ENCODE measurements at regions not wholly inside any gene's neighbourhood (a gene's known extent, or its start where the extent isn't known, plus 50 kb on each side); places are given as distances from the start of the nearest gene placed in this dataset.

DNA sequence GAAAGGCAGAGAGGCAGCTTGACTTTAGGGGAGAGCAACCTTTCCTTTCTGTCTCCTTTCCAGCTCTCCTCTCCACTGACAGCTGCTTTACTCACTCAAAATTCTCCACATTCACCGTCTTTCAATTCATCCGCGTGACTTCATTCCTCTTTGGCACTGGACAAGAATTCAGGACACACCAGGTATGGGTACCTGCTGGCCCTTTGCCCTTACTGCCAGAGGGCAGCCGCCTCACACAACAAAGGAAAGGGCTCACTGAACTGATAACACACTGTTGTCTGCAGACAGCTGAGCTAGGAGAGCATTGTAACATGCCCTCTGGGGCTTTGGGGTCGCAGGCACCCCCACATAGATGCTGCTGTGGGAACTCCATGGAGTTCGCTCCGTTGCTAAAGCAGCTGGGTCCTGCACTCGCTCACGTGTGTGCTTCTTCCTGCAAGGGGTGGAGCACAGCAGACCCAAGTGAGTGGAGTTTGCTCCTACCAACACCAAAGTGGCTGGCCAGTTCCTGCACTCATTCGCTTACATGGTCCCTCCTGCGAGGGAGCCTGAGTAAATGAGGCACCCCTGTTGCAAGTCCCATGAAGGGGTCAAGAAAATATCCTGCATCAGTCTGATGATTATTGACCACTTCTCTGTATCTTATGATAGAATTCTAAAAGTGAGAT is 79.0 kb upstream of the SGO1 start:
- Histone ChIP-seq H3K27me3 (ENCODE audit: control insufficient read depth, insufficient read depth, low read length) (no peaks in the 10 kb centered on the region), H3K36me3 (ENCODE audit: control insufficient read depth, insufficient read depth, low read length) (no peaks in the 10 kb centered on the region), H3K4me3 (ENCODE audit: low read depth, low read length) (no peak overlapping the region)
- no peak for TF ChIP-seq CTCF (IDR thresholded peaks at IDR 0.05; ENCODE audit: insufficient read depth, low read length, poor library complexity, severe bottlenecking)
- DNase-seq (ENCODE audit: low read depth) = no peak

- Histone ChIP-seq H3K27me3 (ENCODE audit: control insufficient read depth, insufficient read depth, low read length) (no peaks in the 10 kb centered on the region), H3K36me3 (ENCODE audit: control insufficient read depth, insufficient read depth, low read length) (no peaks in the 10 kb centered on the region)
- TF ChIP-seq CTCF (IDR thresholded peaks at IDR 0.05; ENCODE audit: insufficient read depth, low read length, poor library complexity, severe bottlenecking) = no peak
These were observed 72.4 kb upstream of the SGO1 start for GRCh38 chr3:20258371-20258770.

GRCh38 chr3:20256144-20256543 is 70.1 kb upstream of the SGO1 start:
- DNase-seq (ENCODE audit: low read depth) = no peak
- no peak for TF ChIP-seq CTCF (IDR thresholded peaks at IDR 0.05; ENCODE audit: insufficient read depth, low read length, poor library complexity, severe bottlenecking)
- H3K4me3 ChIP-seq (ENCODE audit: low read depth, low read length) = no peak overlapping the region
- no peaks in the 10 kb centered on the region for H3K36me3 ChIP-seq (ENCODE audit: control insufficient read depth, insufficient read depth, low read length)
- H3K27me3 ChIP-seq (ENCODE audit: control insufficient read depth, insufficient read depth, low read length) = no peaks in the 10 kb centered on the region

More at GRCh38 chr3:20258371-20258770, 72.4 kb upstream of the SGO1 start:
- DNase-seq (ENCODE audit: low read depth) = no peak
- no peak overlapping the region for H3K4me3 ChIP-seq (ENCODE audit: low read depth, low read length)

DNA sequence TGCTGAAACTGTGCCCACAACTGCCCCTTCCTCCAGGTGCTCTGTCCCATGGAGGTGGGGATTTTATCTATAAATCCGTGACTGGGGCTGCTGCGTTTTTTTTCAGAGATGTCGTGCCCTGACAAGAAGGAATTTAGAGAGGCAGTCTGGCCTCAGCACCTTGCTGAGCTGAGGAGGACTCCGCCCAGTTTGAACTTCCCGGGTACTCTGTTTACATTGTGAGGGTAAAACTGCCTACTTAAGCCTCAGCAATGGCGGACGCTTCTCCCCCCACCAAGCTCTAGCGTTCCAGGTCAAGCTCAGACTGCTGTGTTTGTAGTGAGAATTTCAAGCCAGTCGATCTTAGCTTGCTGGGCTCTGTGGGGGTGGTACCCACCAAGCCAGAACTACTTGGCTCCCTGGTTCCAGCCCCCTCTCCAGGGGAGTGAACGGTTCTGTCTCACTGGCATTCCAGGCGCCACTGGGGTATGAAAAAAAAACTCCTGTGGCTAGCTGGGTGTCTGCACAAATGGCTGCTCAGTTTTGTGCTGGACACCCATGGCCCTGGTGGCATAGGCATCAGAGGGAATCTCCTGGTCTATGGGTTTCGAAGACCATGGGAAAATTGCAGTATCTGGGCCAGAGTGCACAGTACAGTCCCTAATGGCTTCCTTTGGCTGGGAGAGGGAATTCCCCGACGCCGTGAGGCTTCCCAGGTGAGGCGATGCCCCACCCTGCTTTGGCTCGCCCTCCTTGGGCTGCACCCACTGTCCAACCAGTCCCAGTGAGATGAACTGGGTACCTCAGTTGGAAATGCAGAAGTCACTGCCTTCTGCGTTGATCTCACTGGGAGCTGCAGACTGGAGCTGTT is 68.5 kb upstream of the SGO1 start:
- Histone ChIP-seq H3K36me3 (ENCODE audit: control insufficient read depth, insufficient read depth, low read length) (no peaks in the 10 kb centered on the region), H3K27me3 (ENCODE audit: control insufficient read depth, insufficient read depth, low read length) (no peaks in the 10 kb centered on the region), H3K4me3 (ENCODE audit: low read depth, low read length) (no peak overlapping the region)
- no peak for TF ChIP-seq CTCF (IDR thresholded peaks at IDR 0.05; ENCODE audit: insufficient read depth, low read length, poor library complexity, severe bottlenecking)
- no peak for DNase-seq (ENCODE audit: low read depth)

GRCh38 chr3:20250786-20251185 is 64.8 kb upstream of the SGO1 start:
- TF ChIP-seq CTCF (IDR thresholded peaks at IDR 0.05; ENCODE audit: insufficient read depth, low read length, poor library complexity, severe bottlenecking) = no peak
- Histone ChIP-seq H3K4me3 (ENCODE audit: low read depth, low read length) (no peak overlapping the region), H3K27me3 (ENCODE audit: control insufficient read depth, insufficient read depth, low read length) (no peaks in the 10 kb centered on the region), H3K36me3 (ENCODE audit: control insufficient read depth, insufficient read depth, low read length) (no peaks in the 10 kb centered on the region)
- DNase-seq (ENCODE audit: low read depth) = no peak
